HL-60 (cell line): ENCODE measurements at regions not wholly inside any gene's neighbourhood (a gene's known extent, or its start where the extent isn't known, plus 50 kb on each side); places are given as distances from the start of the nearest gene placed in this dataset.

Experiments
- DNase-seq, 2 experiments: peaks; one replicate each; pipeline ENCODE4 v3.0.0-alpha.2; 2010 to 2020; ENCODE audit warnings: low read depth in 1 of 2, low spot score in 1 of 2
- H3K27ac ChIP-seq: fragments of 250-450 bp; sonication (Bioruptor Pico); replicated peaks from 2 replicates; pipeline ENCODE4 v1.5.1; 2020; ENCODE audit warnings: mild to moderate bottlenecking, moderate library complexity
- H3K27me3 ChIP-seq: fragments of 250-450 bp; sonication (Bioruptor Pico); 2 replicates; pipeline ENCODE4 v1.5.1; 2021; ENCODE audit warnings: mild to moderate bottlenecking, moderate library complexity; ENCODE audit not compliant: insufficient read depth, poor library complexity, severe bottlenecking
- H3K4me3 ChIP-seq: replicated peaks from 2 replicates; pipeline ENCODE4 v1.5.1; 2011; ENCODE audit warnings: mild to moderate bottlenecking, control low read depth, low read length; ENCODE audit not compliant: insufficient read depth
- GABPA ChIP-seq: IDR thresholded peaks from 2 replicates; pipeline ENCODE4 v1.6.1; 2012; ENCODE audit warnings: low read depth
- POLR2AphosphoS5 ChIP-seq: IDR thresholded peaks from 2 replicates; pipeline ENCODE4 v1.6.1; 2012; ENCODE audit warnings: low read depth
- SPI1 ChIP-seq: IDR thresholded peaks from 2 replicates; pipeline ENCODE4 v1.6.1; 2012; ENCODE audit warnings: low read depth, mild to moderate bottlenecking, borderline replicate concordance
- TF ChIP-seq, protein P1 (sequence below): IDR thresholded peaks from one replicate; pipeline ENCODE4 v1.5.1; 2011; ENCODE audit warnings: low read length, control low read depth, inconsistent platforms; ENCODE audit not compliant: insufficient read depth
- TF ChIP-seq, protein P2 (sequence below): IDR thresholded peaks from 2 replicates; pipeline ENCODE4 v1.6.1; 2012; ENCODE audit warnings: low read depth; ENCODE audit not compliant: insufficient replicate concordance

DNA sequence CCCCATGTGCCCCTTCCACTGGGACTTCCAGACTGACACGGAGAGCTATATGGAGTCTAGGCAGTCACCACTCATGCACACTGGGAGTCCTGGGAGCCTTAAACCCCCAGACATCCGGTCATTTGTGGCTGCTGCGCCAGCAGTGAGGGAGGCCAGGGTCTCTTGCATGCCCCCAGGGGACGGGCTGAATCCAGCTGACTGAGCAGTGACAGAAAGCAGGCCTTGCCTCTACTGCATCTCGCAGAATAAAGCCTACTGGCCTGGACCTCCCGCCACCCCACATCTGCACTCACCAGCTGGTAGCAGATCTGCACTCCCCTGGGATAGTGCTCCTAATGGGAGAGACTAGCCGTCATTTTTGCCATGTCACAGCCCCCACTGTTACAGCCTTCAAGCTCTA is 1234.2 kb downstream of the FAM133A start:
- no peak overlapping the region for H3K4me3 ChIP-seq
- DNase-seq, result no peak
- no peak overlapping the region for H3K27ac ChIP-seq
- no peaks in the 10 kb centered on the region for H3K27me3 ChIP-seq
- TF ChIP-seq SPI1, result no peak
- no peak for TF ChIP-seq POLR2AphosphoS5
- TF ChIP-seq, protein P1, sequence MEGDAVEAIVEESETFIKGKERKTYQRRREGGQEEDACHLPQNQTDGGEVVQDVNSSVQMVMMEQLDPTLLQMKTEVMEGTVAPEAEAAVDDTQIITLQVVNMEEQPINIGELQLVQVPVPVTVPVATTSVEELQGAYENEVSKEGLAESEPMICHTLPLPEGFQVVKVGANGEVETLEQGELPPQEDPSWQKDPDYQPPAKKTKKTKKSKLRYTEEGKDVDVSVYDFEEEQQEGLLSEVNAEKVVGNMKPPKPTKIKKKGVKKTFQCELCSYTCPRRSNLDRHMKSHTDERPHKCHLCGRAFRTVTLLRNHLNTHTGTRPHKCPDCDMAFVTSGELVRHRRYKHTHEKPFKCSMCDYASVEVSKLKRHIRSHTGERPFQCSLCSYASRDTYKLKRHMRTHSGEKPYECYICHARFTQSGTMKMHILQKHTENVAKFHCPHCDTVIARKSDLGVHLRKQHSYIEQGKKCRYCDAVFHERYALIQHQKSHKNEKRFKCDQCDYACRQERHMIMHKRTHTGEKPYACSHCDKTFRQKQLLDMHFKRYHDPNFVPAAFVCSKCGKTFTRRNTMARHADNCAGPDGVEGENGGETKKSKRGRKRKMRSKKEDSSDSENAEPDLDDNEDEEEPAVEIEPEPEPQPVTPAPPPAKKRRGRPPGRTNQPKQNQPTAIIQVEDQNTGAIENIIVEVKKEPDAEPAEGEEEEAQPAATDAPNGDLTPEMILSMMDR, result no peak
- no peak for TF ChIP-seq GABPA
- TF ChIP-seq, protein P2, sequence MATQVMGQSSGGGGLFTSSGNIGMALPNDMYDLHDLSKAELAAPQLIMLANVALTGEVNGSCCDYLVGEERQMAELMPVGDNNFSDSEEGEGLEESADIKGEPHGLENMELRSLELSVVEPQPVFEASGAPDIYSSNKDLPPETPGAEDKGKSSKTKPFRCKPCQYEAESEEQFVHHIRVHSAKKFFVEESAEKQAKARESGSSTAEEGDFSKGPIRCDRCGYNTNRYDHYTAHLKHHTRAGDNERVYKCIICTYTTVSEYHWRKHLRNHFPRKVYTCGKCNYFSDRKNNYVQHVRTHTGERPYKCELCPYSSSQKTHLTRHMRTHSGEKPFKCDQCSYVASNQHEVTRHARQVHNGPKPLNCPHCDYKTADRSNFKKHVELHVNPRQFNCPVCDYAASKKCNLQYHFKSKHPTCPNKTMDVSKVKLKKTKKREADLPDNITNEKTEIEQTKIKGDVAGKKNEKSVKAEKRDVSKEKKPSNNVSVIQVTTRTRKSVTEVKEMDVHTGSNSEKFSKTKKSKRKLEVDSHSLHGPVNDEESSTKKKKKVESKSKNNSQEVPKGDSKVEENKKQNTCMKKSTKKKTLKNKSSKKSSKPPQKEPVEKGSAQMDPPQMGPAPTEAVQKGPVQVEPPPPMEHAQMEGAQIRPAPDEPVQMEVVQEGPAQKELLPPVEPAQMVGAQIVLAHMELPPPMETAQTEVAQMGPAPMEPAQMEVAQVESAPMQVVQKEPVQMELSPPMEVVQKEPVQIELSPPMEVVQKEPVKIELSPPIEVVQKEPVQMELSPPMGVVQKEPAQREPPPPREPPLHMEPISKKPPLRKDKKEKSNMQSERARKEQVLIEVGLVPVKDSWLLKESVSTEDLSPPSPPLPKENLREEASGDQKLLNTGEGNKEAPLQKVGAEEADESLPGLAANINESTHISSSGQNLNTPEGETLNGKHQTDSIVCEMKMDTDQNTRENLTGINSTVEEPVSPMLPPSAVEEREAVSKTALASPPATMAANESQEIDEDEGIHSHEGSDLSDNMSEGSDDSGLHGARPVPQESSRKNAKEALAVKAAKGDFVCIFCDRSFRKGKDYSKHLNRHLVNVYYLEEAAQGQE, result no peak

DNA sequence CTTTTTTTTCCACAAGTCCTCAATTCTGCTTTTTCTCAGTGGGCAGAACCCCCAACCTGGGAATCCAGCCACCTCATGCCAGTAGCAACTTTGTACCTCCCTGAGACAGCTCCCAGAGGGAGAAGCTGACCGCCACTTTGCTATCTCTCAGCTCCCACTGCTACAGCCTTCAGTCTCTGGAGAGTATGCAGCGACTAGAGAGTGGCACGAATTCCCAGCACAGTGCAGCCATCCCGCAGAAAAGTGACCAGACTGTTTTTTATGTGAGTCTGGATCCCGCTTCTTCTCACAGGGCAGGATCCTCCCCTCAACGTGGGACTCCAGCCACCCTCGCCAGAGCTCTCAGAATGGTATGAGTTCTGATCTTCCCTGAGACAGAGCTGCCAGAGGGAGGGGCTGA is 1234.6 kb downstream of the FAM133A start:
- TF ChIP-seq GABPA, result no peak
- TF ChIP-seq SPI1, result no peak
- TF ChIP-seq, protein P2, result no peak
- no peak for TF ChIP-seq POLR2AphosphoS5
- TF ChIP-seq, protein P1, result no peak
- Histone ChIP-seq H3K4me3 (no peak overlapping the region), H3K27ac (no peak overlapping the region), H3K27me3 (no peaks in the 10 kb centered on the region)
- no peak for DNase-seq

DNA sequence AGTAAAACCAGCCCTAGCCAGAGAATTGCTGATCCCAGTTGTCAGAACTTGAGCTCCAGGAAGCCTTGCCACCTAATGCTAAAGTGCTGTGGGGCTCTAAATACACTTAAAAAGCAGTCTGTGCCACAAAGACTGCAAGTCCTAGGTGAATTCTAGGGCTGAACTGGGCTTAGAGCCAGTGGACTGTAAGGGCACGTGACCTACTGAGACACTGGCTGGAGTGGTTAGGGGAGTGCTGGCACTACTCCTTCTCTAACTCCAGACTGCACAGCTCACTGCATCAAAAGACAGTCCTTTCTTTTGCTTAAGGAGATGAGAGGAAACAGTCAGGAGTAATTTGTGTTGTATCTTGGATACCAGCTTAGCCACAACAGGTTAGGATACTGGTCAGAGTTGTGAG is 1240.2 kb downstream of the FAM133A start:
- TF ChIP-seq, protein P1, result no peak
- TF ChIP-seq, protein P2, result no peak
- no peak for TF ChIP-seq GABPA
- no peak for TF ChIP-seq POLR2AphosphoS5
- no peak for TF ChIP-seq SPI1
- Histone ChIP-seq H3K4me3 (no peak overlapping the region), H3K27ac (no peak overlapping the region), H3K27me3 (no peaks in the 10 kb centered on the region)
- no peak for DNase-seq
